HG02678 (cell line): ENCODE measurements at regions not wholly inside any gene's neighbourhood (a gene's known extent, or its start where the extent isn't known, plus 50 kb on each side); places are given as distances from the start of the nearest gene placed in this dataset.

Experiments used
- ATAC-seq: cut with Tn5 transposase; IDR thresholded peaks from one replicate; pipeline ENCODE4 v1.9.1; 2021; ENCODE audit warnings: mild to moderate bottlenecking, moderate library complexity; ENCODE audit not compliant: unreplicated experiment

- ATAC-seq: no peak
Measured at GRCh38 chr1:232263452-232263851, 366.5 kb downstream of the SIPA1L2 start.

GRCh38 chr1:232262991-232263390 lies 366.9 kb downstream of the SIPA1L2 start:
- no peak for ATAC-seq

- ATAC-seq: no peak
Measured at GRCh38 chr1:232260861-232261260, 369.1 kb downstream of the SIPA1L2 start.

GRCh38 chr1:232260045-232260444 lies 369.9 kb downstream of the SIPA1L2 start:
- no peak for ATAC-seq

DNA sequence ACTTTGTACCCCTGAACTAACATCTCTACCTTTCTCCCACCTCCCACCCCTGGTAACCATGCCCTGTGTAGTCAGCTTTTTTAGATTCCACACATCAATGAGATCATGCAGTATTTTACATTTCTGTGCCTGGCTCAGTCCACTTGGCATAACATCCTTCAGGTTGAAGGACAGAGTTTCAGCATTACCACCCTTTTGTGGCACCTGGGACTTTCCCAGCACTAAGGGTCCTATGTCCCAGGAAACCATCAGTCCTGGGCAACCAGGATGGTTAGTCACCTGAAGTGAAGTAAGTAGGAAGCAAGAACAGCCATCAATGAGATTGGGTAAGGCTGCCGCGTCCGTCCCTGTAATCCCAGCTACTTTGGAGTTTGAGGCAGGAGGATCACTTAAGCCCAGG lies 370.6 kb downstream of the SIPA1L2 start:
- no peak for ATAC-seq

DNA sequence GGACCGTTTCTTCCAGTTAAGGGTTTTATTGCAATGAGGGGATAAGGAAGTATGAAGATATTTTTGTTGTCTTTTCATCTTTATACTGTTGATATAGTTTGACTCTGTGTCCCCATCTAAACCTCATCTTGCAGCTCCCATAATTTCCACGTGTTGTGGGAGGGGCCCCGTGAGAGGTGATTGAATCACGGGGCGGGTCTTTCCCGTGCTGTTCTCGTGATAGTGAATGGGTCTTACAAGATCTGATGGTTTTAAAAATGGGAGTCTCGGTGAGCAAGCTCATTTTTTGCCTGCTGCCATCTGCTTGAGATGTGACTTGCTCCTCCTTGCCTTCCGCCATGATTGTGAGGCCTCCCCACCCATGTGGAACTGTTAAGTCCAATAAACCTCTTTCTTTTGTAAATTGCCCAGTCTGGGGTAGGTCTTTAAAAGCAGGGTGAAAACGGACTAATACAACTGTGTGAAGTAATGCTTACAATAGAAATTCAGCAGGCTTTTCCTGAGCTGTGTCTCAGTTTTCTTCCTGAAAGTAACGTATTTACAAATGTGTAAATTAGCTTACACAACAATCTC lies 377.3 kb downstream of the SIPA1L2 start:
- no peak for ATAC-seq

DNA sequence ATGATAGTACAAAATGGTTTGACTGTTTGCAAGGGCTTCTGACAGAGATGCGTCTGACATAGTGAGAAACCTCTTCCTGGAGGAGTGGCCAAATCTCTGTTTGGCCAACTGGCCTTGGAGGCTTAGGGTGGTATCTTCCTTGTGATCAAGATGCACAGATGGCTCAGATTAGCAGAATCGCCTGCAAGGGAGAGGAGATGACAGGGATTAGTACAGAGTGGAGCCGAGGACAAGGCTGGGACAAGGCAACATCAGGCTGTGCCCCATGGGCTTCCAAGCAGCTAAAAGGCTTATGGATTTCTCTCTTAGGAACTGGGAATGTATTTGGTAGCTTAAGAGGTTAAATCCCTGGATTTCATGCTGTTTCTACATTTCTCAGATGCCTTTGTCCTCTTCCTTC lies 379.1 kb downstream of the SIPA1L2 start:
- ATAC-seq: no peak

GRCh38 chr1:232249861-232250777 lies 379.8 kb downstream of the SIPA1L2 start:
- ATAC-seq: no peak

DNA sequence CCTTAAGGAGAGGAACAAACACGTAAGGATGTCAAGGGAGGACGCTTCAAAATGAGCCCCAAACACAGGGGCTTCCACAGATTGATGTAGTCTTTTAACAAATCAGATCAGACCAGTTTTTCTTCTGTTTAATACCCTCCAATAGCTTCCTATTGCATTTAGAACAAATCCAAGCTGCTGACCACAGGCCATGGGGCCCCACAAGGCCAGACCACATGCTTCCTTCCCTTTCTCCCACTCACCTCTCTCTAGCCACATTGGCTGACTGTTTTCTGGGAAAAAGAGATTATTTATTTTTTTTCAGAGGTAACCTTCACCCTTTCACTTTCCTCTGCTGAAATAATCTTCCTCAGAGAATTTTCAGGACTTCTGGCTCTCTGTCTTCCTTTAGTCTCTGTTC lies 380.6 kb downstream of the SIPA1L2 start:
- no peak for ATAC-seq

- ATAC-seq: no peak
Measured at GRCh38 chr1:232248276-232248820, 381.6 kb downstream of the SIPA1L2 start.

- no peak for ATAC-seq
Measured at GRCh38 chr1:232247669-232248068, 382.3 kb downstream of the SIPA1L2 start.

DNA sequence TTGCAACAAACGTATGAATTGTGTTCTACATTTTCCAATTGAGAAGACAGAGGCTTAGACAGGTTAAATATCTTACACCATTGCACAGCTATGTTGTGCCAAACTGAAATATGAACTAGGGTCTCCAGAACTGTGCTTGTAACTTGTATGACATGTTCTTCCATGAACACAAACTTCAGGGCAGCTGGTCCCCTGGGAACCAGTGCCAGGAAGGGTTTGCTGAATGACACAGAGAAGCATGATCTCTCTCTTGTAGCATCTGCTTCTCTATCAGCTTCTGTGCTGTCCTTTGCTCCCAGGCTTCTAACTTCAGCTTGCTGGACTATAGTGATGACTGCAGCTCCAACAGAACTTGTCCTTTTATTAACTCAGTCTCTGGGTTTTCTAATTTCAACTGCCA lies 385.5 kb downstream of the SIPA1L2 start:
- no peak for ATAC-seq

DNA sequence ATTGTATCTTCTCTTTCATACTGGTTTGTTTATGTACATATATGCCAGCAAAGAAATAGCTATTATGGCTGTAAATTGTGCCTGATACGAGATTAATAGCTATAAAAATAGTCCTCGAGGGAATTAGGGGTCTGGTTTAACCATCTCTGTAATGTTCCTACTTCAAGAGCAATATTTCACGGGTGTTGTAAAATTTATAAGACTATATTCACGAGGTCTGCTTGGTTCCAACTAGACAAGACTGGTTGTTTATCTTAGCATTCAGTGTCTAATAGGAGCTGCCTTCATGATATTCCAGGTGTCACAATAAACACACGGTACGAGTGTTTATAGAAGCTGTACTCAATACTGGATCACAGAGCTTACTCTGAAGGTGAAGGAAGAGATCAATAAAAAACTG lies 389.9 kb downstream of the SIPA1L2 start:
- ATAC-seq: no peak

GRCh38 chr1:232239522-232239921 lies 390.4 kb downstream of the SIPA1L2 start:
- ATAC-seq: no peak

DNA sequence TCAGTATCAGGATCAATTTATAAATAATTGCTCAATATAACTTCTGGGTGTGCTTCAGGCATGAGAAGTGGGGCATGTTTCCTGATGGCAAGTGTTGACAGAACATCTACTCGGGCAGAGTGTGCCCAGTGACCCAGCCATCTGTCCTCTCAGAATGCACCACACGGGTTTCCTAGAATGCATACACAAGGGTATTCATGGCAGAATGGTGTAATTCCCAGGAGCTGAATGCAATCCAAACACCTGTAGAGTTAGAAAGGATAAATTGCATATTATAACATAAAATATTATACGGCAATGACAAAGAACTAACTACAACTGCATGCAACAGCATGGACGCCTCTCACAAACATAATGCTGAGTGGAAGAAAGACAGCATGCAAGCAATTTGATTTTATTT lies 391.9 kb downstream of the SIPA1L2 start:
- no peak for ATAC-seq

DNA sequence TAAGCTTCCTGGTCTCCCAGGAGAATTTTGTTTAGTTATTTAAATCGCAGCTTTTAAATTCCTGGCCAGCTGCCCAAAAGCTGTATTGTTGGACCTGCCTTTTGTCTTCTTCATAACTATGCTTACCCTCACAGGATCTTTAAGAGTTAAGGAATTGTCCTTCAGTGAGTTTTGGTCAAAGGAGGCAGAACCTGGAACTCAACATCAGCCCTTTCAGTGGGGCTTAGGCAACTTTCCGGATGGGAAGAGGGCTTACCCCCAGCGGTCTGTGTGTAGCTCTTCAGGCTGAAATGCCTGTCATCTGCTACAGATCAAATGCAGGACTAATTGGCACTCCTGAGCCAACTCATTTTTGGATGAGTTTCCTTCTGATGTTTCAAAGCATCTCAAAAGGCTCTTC lies 402.6 kb downstream of the SIPA1L2 start:
- ATAC-seq: no peak

DNA sequence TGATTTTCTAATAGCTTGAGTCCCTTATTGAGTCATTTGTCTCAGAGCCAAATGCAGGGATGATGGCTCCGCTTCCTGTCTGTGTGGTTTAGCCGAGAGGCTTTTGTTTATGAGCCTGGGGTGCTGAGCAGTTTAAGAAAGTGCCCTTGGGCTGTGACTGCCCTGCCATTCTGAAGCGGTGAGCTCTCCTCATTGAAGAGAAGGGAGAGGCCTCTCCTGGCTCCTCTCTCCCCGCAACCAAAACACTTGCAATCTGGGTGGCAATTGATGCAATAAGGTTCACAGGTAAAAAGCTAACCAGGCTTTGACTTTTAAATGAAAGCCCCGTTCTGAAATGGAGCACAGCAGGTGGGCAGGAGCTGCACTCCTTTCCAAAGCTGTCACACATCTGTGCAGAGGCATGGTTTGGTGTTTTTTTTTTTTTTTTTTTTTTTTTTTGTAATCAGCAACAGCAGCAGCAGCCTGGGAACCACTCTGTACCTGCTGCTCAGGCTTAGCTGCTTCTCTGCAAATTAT lies 403.7 kb downstream of the SIPA1L2 start:
- ATAC-seq: no peak

GRCh38 chr1:232225336-232226131 lies 404.4 kb downstream of the SIPA1L2 start:
- no peak for ATAC-seq

- ATAC-seq: no peak
Measured at GRCh38 chr1:232223887-232224286, 406.0 kb downstream of the SIPA1L2 start.

DNA sequence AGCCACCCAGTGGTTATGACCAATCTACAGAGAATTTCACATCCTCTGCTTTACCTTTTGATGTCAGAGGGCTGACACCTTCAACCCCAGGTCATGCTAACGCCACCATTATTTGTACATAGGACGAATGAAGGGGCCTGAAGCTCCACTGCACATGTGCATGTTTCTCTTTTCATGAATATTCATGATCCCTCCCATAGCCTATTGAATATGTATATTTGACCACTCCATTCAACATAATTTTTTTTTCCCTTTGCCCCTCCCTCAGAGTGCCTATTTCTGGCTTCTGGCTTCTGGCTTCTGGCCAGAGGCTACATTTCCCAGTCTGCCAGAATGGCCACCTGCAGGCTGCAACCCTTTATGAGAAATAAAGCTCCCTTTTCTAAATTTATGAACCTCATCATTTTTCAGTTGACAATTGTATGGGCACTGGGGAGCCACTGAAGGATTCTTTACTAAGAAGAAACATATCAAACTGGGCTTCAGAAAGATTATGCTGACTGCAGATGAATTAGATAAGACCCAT lies 406.7 kb downstream of the SIPA1L2 start:
- ATAC-seq: no peak

GRCh38 chr1:232222614-232223013 lies 407.3 kb downstream of the SIPA1L2 start:
- no peak for ATAC-seq
